PC-3 (cell line): ENCODE measurements at regions not wholly inside any gene's neighbourhood (a gene's known extent, or its start where the extent isn't known, plus 50 kb on each side); places are given as distances from the start of the nearest gene placed in this dataset.

Source experiments
- ATAC-seq: fragments of 200-7000 bp; cut with Tn5 transposase; 2 replicates; pipeline ENCODE4 v1.9.1; 2020; ENCODE audit warnings: mild to moderate bottlenecking, moderate library complexity
- BruUV-seq: library from RNA; stranded (reverse); fragments of 400-500 nt; replicated peaks from 2 replicates; lab custom pipeline; 2021; lab: Mats Ljungman, UMichigan
- CTCF ChIA-PET: fragments of 300-600 bp; sonication (Branson Sonifier 250); formaldehyde crosslinking; loops from one replicate; lab custom pipeline; 2022; ENCODE audit warnings: antibody characterized with exemption; lab: Charles Lee
- POLR2A ChIA-PET: fragments of 300-600 bp; sonication (Branson Sonifier 250); formaldehyde crosslinking; loops from one replicate; lab custom pipeline; 2022; ENCODE audit warnings: antibody characterized with exemption; ENCODE audit not compliant: unreplicated experiment; lab: Charles Lee
- DNase-seq: peaks from one replicate; pipeline ENCODE4 v3.0.0-alpha.2; 2015
- H2AFZ ChIP-seq: fragments of 300-600 bp; sonication (generic); 2 replicates; pipeline ENCODE4 v1.6.0; 2016; ENCODE audit warnings: antibody characterized with exemption, low read length
- H3F3A ChIP-seq: fragments of 300-600 bp; sonication (generic); one replicate; pipeline ENCODE4 v1.6.0; 2017; ENCODE audit warnings: antibody characterized with exemption, low read length, control low read depth, mild to moderate bottlenecking; ENCODE audit not compliant: unreplicated experiment
- H3K27ac ChIP-seq: fragments of 300-600 bp; sonication (generic); 2 replicates; pipeline ENCODE4 v1.5.1; 2016; ENCODE audit warnings: mild to moderate bottlenecking, low read length
- H3K27me3 ChIP-seq: fragments of 300-600 bp; sonication (generic); 2 replicates; pipeline ENCODE4 v1.6.1; 2016; ENCODE audit warnings: low read length, mixed read lengths
- H3K36me3 ChIP-seq: fragments of 300-600 bp; sonication (generic); 2 replicates; pipeline ENCODE4 v1.6.1; 2016; ENCODE audit warnings: low read depth, mixed run types, low read length, mixed read lengths
- H3K4me1 ChIP-seq: fragments of 300-600 bp; sonication (generic); 2 replicates; pipeline ENCODE4 v1.5.1; 2016; ENCODE audit warnings: low read length; ENCODE audit not compliant: insufficient read depth
- H3K4me2 ChIP-seq: fragments of 300-600 bp; sonication (generic); 2 replicates; pipeline ENCODE4 v1.6.0; 2016; ENCODE audit warnings: low read length
- H3K4me3 ChIP-seq: fragments of 300-600 bp; sonication (generic); 2 replicates; pipeline ENCODE4 v1.5.1; 2016; ENCODE audit warnings: mild to moderate bottlenecking, low read length, mixed read lengths
- H3K79me2 ChIP-seq: fragments of 300-600 bp; sonication (generic); 2 replicates; pipeline ENCODE4 v1.6.1; 2017; ENCODE audit warnings: low read length, mixed read lengths
- H3K9ac ChIP-seq: fragments of 300-600 bp; sonication (generic); 2 replicates; pipeline ENCODE4 v1.6.0; 2016; ENCODE audit warnings: mild to moderate bottlenecking, low read length
- H3K9me2 ChIP-seq: fragments of 300-600 bp; sonication (generic); replicated peaks from 2 replicates; pipeline ENCODE4 v1.6.1; 2016; ENCODE audit warnings: mixed run types, low read length, mixed read lengths
- H3K9me3 ChIP-seq: fragments of 300-600 bp; sonication (generic); 2 replicates; pipeline ENCODE4 v1.6.1; 2016; ENCODE audit warnings: low read length, mixed read lengths
- H4K20me1 ChIP-seq: fragments of 300-600 bp; sonication (generic); 2 replicates; pipeline ENCODE4 v1.6.1; 2016; ENCODE audit warnings: low read length, mixed read lengths
- CTCF ChIP-seq: fragments of 300-600 bp; sonication (generic); conservative IDR thresholded peaks from 2 replicates; pipeline ENCODE4 v1.5.1; 2017; ENCODE audit warnings: antibody characterized with exemption, low read depth, mild to moderate bottlenecking, low read length
- EZH2 ChIP-seq: fragments of 300-600 bp; sonication (generic); IDR thresholded peaks from one replicate; pipeline ENCODE4 v1.6.1; 2017; ENCODE audit warnings: antibody characterized with exemption, mild to moderate bottlenecking, low read length; ENCODE audit not compliant: unreplicated experiment
- EZH2phosphoT487 ChIP-seq: fragments of 300-600 bp; sonication (generic); IDR thresholded peaks from 2 replicates; pipeline ENCODE4 v1.6.1; 2018; ENCODE audit warnings: mild to moderate bottlenecking, antibody characterized with exemption, low read length, borderline replicate concordance
- intact Hi-C: fragments of 100-400 bp; cut with micrococcal nuclease; formaldehyde crosslinking; loops from 2 replicates; pipeline ENCODE4 v1.9.0; 2023

GRCh38 chr13:65670014-65670625, 1560.0 kb downstream of the PCDH9 start:
- Histone ChIP-seq H2AFZ (no peak overlapping the region), H3K9me3 (no peaks in the 10 kb centered on the region), H3K27me3 (no peaks in the 10 kb centered on the region), H4K20me1 (no peaks in the 10 kb centered on the region), H3K9ac (no peak overlapping the region), H3K4me2 (no peak overlapping the region), H3K27ac (no peak overlapping the region), H3K4me1 (no peaks in the 10 kb centered on the region), H3F3A (no peaks in the 10 kb centered on the region), H3K9me2 (no peaks in the 10 kb centered on the region), H3K36me3 (no peaks in the 10 kb centered on the region), H3K79me2 (no peaks in the 10 kb centered on the region), H3K4me3 (no peak overlapping the region)
- no peak for TF ChIP-seq EZH2
- TF ChIP-seq EZH2phosphoT487: no peak
- POLR2A ChIA-PET: interaction anchor here (0.6 kb wide), 1 partner anchor 9 kb away, joined by 4 read pairs; no protein-coding TSS in a partner anchor
- CTCF ChIA-PET: no interaction called here
- ATAC-seq (no peak), DNase-seq (no peak)
- intact Hi-C loops: no loop called here
- BruUV-seq: no TSS peak

GRCh38 chr13:65660731-65661130, 1569.4 kb downstream of the PCDH9 start:
- no TSS peak for BruUV-seq
- Histone ChIP-seq H3K9ac (no peak overlapping the region), H4K20me1 (no peaks in the 10 kb centered on the region), H3K27ac (no peak overlapping the region), H3K9me3 (no peaks in the 10 kb centered on the region), H3K36me3 (no peaks in the 10 kb centered on the region), H2AFZ (no peak overlapping the region), H3F3A (no peaks in the 10 kb centered on the region), H3K9me2 (no peaks in the 10 kb centered on the region), H3K4me2 (no peak overlapping the region), H3K27me3 (no peaks in the 10 kb centered on the region), H3K4me3 (no peak overlapping the region), H3K4me1 (no peaks in the 10 kb centered on the region), H3K79me2 (no peaks in the 10 kb centered on the region)
- ATAC-seq (no peak), DNase-seq (no peak)
- intact Hi-C loops: no loop called here
- ChIA-PET CTCF (no interaction called here), POLR2A (interaction anchor here (0.6 kb wide), 1 partner anchor 177 kb away, joined by 7 read pairs; no protein-coding TSS in a partner anchor)
- TF ChIP-seq EZH2phosphoT487 (no peak), EZH2 (no peak), CTCF (no peak)

- no peak for TF ChIP-seq EZH2
- TF ChIP-seq CTCF: peak; percentile 65
- TF ChIP-seq EZH2phosphoT487: no peak
- Histone ChIP-seq H3K4me2 (no peak overlapping the region), H3K9me3 (no peaks in the 10 kb centered on the region), H3K4me1 (no peaks in the 10 kb centered on the region), H4K20me1 (no peaks in the 10 kb centered on the region), H3K36me3 (no peaks in the 10 kb centered on the region), H3K4me3 (no peak overlapping the region), H3K79me2 (no peaks in the 10 kb centered on the region), H3K27me3 (no peaks in the 10 kb centered on the region), H3K27ac (no peak overlapping the region), H2AFZ (no peak overlapping the region), H3K9me2 (no peaks in the 10 kb centered on the region), H3K9ac (no peak overlapping the region), H3F3A (no peaks in the 10 kb centered on the region)
- no peak for ATAC-seq
- intact Hi-C loops: loop anchor here (1.0 to 5.0 kb wide), 5 partner anchors 255 to 1567 kb away; no protein-coding TSS in a partner anchor
- CTCF ChIA-PET: interaction anchor here (0.7 kb wide), 2 partner anchors 270 to 454 kb away, joined by 3 to 4 read pairs; no protein-coding TSS in a partner anchor
- peak; percentile 37 for DNase-seq
- no TSS peak for BruUV-seq
- POLR2A ChIA-PET: no interaction called here
Measured at GRCh38 chr13:65656740-65657329, 1573.3 kb downstream of the PCDH9 start.
